DOHH2 (cell line): ENCODE measurements at regions not wholly inside any gene's neighbourhood (a gene's known extent, or its start where the extent isn't known, plus 50 kb on each side); places are given as distances from the start of the nearest gene placed in this dataset.

Source experiments
- CTCF ChIP-seq: fragments of 200-600 bp; sonication (generic); IDR thresholded peaks from one replicate; pipeline ENCODE4 v1.5.1; 2014; ENCODE audit warnings: antibody characterized with exemption, mild to moderate bottlenecking, low read depth, low read length; ENCODE audit not compliant: poor library complexity, severe bottlenecking
- EZH2phosphoT487 ChIP-seq: fragments of 200-600 bp; sonication (generic); IDR thresholded peaks from 2 replicates; pipeline ENCODE4 v1.6.1; 2017; ENCODE audit warnings: borderline replicate concordance, mild to moderate bottlenecking, antibody characterized with exemption, low read length, moderate library complexity, mixed read lengths

- TF ChIP-seq EZH2phosphoT487 (no peak), CTCF (no peak)
Observed at GRCh38 chr6:156579564-156579963, 197.6 kb upstream of the ARID1B start.
